Neuron (in vitro differentiated cells): ENCODE measurements at regions not wholly inside any gene's neighbourhood (a gene's known extent, or its start where the extent isn't known, plus 50 kb on each side); places are given as distances from the start of the nearest gene placed in this dataset.
"Not testable (repeated sequence)": the region's sequence is repeated elsewhere in the genome, so short reads cannot be mapped to it uniquely, and the experiment has no call there.

Experiments
- H2AFZ ChIP-seq: one replicate; pipeline ENCODE4 v1.6.1; 2013; ENCODE audit warnings: low read depth, mild to moderate bottlenecking, inconsistent platforms, low read length, moderate library complexity
- H3K27me3 ChIP-seq: one replicate; pipeline ENCODE4 v1.6.1; 2013; ENCODE audit warnings: low read length; ENCODE audit not compliant: insufficient read depth
- H3K36me3 ChIP-seq: one replicate; pipeline ENCODE4 v1.6.1; 2013; ENCODE audit warnings: low read length; ENCODE audit not compliant: insufficient read depth
- H3K4me1 ChIP-seq: one replicate; pipeline ENCODE4 v1.6.1; 2013; ENCODE audit warnings: low read length; ENCODE audit not compliant: insufficient read depth
- H3K4me3 ChIP-seq: 2 replicates; pipeline ENCODE4 v1.5.1; 2013; ENCODE audit warnings: mild to moderate bottlenecking, low read length, moderate library complexity
- H3K9me3 ChIP-seq: one replicate; pipeline ENCODE4 v1.6.1; 2013; ENCODE audit warnings: low read length

DNA sequence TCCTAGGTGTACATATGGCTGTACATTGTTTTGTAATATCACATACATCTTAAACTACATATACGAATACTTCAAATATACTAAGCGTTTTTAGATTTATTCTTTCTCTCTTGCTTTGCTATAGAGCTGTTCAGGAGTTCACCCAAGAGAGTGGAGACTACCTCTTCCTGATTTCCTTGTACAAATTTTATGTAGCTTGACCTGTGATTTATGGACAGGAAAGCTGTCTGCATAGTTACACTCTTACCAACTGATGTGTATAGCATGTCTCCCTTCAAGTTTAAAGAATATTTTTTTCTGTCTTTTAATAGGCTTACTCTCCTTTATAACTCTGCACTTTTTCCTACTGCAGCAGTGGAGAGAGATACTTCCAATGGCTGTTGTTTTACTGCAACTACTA is 428.7 kb downstream of the NDFIP2 start:
- no peak overlapping the region for H2AFZ ChIP-seq
- H3K27me3 ChIP-seq: no peaks in the 10 kb centered on the region
- H3K4me3 ChIP-seq: no peak overlapping the region
- H3K4me1 ChIP-seq: no peaks in the 10 kb centered on the region
- H3K9me3 ChIP-seq: no peaks in the 10 kb centered on the region
- H3K36me3 ChIP-seq: no peaks in the 10 kb centered on the region

DNA sequence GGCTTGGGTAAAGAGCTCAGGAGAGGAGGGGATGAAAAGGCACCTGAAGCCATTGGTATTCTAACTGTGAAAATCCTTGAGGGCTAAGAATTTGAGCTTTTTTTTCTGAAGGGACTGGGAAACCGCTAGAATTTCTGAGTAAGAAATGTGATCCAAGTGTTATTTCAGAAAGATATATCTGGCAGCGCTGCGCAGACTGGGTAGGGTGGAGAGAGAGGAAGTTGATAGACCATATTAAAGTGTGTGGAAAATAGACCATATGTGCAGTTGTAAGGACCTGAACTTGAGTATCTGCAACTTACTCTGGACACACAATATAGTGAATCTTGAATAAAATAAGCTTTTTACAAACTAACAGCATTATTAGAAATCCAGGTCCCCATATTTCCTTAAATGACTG is 427.4 kb downstream of the NDFIP2 start:
- Histone ChIP-seq H3K27me3 (no peaks in the 10 kb centered on the region), H3K4me1 (no peaks in the 10 kb centered on the region), H2AFZ (no peak overlapping the region)

DNA sequence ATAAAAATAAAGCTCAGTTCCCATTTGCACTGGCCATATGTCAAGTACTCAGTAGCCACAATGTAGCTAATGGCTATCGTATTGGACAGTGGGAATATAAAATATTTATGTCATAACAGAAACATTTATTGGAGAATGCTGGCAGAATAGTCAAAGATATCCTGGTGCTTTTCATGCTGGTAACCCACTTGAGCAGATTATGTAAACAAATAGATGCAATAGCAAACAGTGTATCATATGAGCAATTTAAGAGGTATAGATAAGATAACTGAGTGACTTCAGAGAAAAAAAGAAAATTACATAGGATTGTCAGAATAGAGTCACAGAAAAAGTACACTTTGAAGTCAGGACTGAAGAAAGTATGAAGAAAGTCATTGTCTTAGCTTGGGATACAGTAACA is 426.6 kb downstream of the NDFIP2 start:
- no peaks in the 10 kb centered on the region for H3K27me3 ChIP-seq
- H3K4me1 ChIP-seq: no peaks in the 10 kb centered on the region
- no peaks in the 10 kb centered on the region for H3K9me3 ChIP-seq
- H3K36me3 ChIP-seq: no peaks in the 10 kb centered on the region
- H3K4me3 ChIP-seq: no peak overlapping the region
- no peak overlapping the region for H2AFZ ChIP-seq

More for the DNA sequence above, 427.4 kb downstream of the NDFIP2 start:
- Histone ChIP-seq H3K4me3 (no peak overlapping the region), H3K36me3 (no peaks in the 10 kb centered on the region), H3K9me3 (no peaks in the 10 kb centered on the region)

DNA sequence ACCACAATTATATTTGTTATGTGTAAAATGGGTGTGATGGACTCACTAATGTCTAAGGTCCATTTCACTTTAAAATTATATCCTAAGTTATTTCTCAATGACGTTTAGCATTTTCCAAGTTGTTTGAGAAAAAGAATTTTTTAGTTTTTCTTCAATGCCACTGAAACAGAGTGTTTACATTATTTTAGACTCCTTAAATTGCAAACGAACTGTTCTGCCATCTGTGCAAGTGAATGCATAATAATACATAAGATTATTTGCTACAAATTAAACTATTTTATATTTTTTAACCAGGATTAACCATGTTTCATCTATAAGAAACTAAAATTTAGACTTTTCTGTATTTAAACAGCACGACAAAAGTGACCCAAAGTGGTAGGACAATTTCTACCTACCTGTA is 425.4 kb downstream of the NDFIP2 start:
- no peaks in the 10 kb centered on the region for H3K9me3 ChIP-seq
- no peaks in the 10 kb centered on the region for H3K4me1 ChIP-seq
- H3K36me3 ChIP-seq: no peaks in the 10 kb centered on the region
- no peaks in the 10 kb centered on the region for H3K27me3 ChIP-seq
- H3K4me3 ChIP-seq: no peak overlapping the region
- H2AFZ ChIP-seq: no peak overlapping the region

DNA sequence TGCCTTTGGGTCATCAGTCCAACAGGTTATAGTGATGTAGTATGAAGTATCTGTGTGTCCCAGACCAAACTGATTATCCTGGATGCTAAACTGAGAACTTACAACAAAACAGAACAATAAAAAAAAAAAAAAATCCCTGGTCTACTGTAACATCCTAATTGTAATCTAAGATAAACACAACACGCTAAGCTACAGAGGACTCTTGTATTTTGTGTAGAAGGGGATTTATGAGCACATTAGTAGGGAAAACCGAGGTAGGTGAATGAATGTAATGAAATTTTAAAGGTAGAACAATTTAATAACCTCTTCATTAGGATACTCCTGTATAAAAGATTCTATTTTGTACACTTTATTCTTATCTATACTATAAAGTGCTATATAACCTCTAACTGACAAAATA is 424.1 kb downstream of the NDFIP2 start:
- no peaks in the 10 kb centered on the region for H3K36me3 ChIP-seq
- H2AFZ ChIP-seq: no peak overlapping the region
- no peaks in the 10 kb centered on the region for H3K4me1 ChIP-seq
- H3K27me3 ChIP-seq: no peaks in the 10 kb centered on the region
- no peak overlapping the region for H3K4me3 ChIP-seq
- H3K9me3 ChIP-seq: no peaks in the 10 kb centered on the region

- Histone ChIP-seq H3K4me3 (no peak overlapping the region), H3K27me3 (no peaks in the 10 kb centered on the region), H3K9me3 (no peaks in the 10 kb centered on the region), H3K4me1 (no peaks in the 10 kb centered on the region), H2AFZ (no peak overlapping the region), H3K36me3 (no peaks in the 10 kb centered on the region)
Measured at GRCh38 chr13:79904581-79904980, 423.6 kb downstream of the NDFIP2 start.

DNA sequence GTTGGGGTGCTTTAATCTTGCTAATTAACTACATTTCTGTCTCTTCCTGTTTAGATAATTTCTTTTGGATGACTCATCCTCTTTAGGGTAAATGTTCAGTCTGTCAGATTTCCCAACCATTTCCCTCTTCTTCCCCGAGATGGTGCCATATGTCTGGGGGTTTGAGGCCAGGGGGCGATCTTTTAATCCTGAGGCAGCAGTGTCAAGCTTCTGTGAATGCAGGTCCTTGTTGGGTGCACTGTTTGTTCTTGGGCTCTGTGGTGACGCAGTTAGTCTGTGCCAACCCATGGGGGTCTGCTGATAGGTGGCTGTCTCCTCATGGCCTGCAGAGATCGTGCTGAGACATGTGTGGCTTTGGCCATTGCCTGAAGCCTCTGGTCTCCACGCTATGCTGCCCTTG is 420.4 kb downstream of the NDFIP2 start:
- Histone ChIP-seq H3K4me3 (no peak overlapping the region), H3K27me3 (no peaks in the 10 kb centered on the region), H3K9me3 (no peaks in the 10 kb centered on the region), H3K4me1 (no peaks in the 10 kb centered on the region), H3K36me3 (no peaks in the 10 kb centered on the region), H2AFZ (no peak overlapping the region)

- Histone ChIP-seq H2AFZ (no peak overlapping the region), H3K27me3 (no peaks in the 10 kb centered on the region), H3K4me1 (no peaks in the 10 kb centered on the region), H3K36me3 (no peaks in the 10 kb centered on the region), H3K9me3 (peaks cover 3% of the 10 kb centered on the region), H3K4me3 (no peak overlapping the region)
Measured at GRCh38 chr13:79900356-79900755, 419.4 kb downstream of the NDFIP2 start.

DNA sequence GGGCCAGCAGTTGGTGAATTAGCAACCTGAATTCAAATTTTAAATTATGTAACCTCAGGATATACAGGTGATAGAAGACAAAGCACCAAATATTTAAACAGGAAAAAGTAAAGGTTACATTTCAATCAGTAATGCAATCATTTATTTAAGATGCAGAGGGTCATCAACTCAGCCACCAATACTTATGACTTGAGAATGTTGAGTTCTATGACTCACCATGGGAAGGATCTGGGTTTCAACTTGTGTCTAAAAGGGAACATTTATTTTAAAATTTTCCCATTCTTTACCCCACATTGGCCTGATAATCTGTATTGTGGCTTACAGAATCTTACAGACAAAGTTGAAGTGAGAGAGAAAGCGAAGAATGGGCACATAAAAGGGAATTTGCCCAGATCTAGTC is 418.0 kb downstream of the NDFIP2 start:
- peaks cover 3% of the 10 kb centered on the region for H3K9me3 ChIP-seq
- no peak overlapping the region for H3K4me3 ChIP-seq
- no peaks in the 10 kb centered on the region for H3K27me3 ChIP-seq
- H3K4me1 ChIP-seq: no peaks in the 10 kb centered on the region
- H2AFZ ChIP-seq: no peak overlapping the region
- H3K36me3 ChIP-seq: no peaks in the 10 kb centered on the region

DNA sequence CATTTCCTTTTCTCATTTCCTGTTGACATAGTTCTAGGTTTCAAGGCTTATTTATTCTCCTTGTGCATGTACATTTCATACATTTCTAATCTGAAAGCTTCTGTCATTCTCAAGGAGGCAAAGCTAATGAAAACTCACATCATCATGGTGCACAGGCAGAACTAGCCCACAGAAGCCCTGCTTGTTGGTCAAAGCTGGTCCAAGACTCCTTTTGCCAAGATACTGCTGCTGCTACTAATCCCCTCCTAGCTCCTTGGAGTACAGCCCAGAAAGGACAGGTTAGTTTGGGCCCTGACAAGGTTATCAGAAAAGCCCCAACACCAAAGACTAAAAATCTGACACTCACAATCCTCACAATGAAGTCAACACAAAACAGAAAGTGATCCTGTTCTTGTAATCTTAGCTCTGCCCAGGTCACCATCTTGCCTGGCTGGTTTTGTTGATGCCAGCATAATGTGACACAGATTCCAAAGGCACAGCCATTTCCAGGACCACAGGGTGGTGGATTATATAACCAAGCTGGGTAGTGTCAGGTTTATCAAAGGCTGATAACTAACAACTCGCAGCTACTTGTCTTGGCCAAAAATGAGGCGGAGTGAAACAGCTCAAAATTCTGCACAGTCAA is 417.4 kb downstream of the NDFIP2 start:
- no peaks in the 10 kb centered on the region for H3K27me3 ChIP-seq
- no peaks in the 10 kb centered on the region for H3K4me1 ChIP-seq
- H3K9me3 ChIP-seq: peaks cover 3% of the 10 kb centered on the region
- no peaks in the 10 kb centered on the region for H3K36me3 ChIP-seq
- H2AFZ ChIP-seq: no peak overlapping the region
- no peak overlapping the region for H3K4me3 ChIP-seq

DNA sequence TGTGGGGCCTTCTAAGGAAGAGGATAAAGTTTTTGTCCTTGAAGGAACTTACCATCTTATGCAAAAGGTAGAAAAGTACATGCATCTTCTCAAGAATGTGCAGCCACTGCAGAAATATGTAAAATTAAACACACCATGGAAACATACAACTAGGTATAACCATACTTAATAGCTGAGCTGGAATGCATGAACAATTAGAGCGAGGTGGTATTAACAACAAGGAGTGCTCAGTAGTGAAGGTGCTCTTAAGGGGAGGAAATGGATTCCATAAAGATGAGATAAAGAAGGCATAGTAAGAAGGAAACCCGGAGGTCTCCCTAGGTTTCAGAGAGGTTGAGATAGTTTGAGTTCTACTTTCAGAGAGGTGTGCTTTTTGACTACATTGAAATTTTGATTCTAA is 415.9 kb downstream of the NDFIP2 start:
- no peaks in the 10 kb centered on the region for H3K4me1 ChIP-seq
- H2AFZ ChIP-seq: no peak overlapping the region
- no peaks in the 10 kb centered on the region for H3K36me3 ChIP-seq

GRCh38 chr13:79895416-79895815 is 414.5 kb downstream of the NDFIP2 start:
- Histone ChIP-seq H3K4me3 (no peak overlapping the region), H3K36me3 (no peaks in the 10 kb centered on the region), H2AFZ (no peak overlapping the region), H3K27me3 (no peaks in the 10 kb centered on the region), H3K9me3 (peaks cover 3% of the 10 kb centered on the region), H3K4me1 (no peaks in the 10 kb centered on the region)

More for the DNA sequence above, 415.9 kb downstream of the NDFIP2 start:
- Histone ChIP-seq H3K4me3 (no peak overlapping the region), H3K9me3 (peaks cover 3% of the 10 kb centered on the region), H3K27me3 (no peaks in the 10 kb centered on the region)

DNA sequence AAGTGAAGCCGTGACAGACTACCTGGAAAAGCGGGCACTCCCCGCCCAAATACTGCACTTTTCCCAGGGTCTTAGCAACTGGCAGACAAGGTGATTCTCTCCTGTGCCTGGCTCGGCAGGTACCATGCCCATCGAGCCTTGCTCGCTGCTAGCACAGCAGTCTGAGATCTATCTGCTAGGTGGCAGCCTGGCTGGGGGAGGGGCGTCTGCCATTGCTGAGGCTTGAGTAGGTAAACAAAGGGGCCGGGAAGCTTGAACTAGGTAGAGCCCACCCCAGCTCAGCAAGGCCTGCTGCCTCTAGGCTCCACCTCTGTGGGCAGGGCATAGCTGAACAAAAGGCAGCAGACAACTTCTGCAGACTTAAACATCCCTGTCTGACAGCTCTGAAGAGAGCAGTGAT is 406.3 kb downstream of the NDFIP2 start:
- H3K4me1 ChIP-seq: peaks cover 11% of the 10 kb centered on the region
- not testable (repeated sequence) for H3K27me3 ChIP-seq, H3K9me3 ChIP-seq, H2AFZ ChIP-seq, H3K4me3 ChIP-seq, H3K36me3 ChIP-seq

GRCh38 chr13:79886601-79887000 is 405.6 kb downstream of the NDFIP2 start:
- H3K4me3 ChIP-seq: no peak overlapping the region
- no peaks in the 10 kb centered on the region for H3K27me3 ChIP-seq
- peaks cover 11% of the 10 kb centered on the region for H3K4me1 ChIP-seq
- no peaks in the 10 kb centered on the region for H3K9me3 ChIP-seq
- H2AFZ ChIP-seq: no peak overlapping the region
- no peaks in the 10 kb centered on the region for H3K36me3 ChIP-seq
